Astrocyte (in vitro differentiated cells and primary cell): ENCODE measurements at regions not wholly inside any gene's neighbourhood (a gene's known extent, or its start where the extent isn't known, plus 50 kb on each side); places are given as distances from the start of the nearest gene placed in this dataset.
"Not testable (repeated sequence)": the region's sequence is repeated elsewhere in the genome, so short reads cannot be mapped to it uniquely, and the experiment has no call there.

Experiments used
- DNase-seq: peaks from one replicate; pipeline ENCODE4 v3.0.0-alpha.2; 2010; ENCODE audit warnings: low read depth
- FAIRE-seq: peaks from 2 replicates; lab custom pipeline; 2011; peaks lifted over from hg19 to GRCh38; lab: Jason Lieb, UNC
- H2AFZ ChIP-seq: 2 replicates; pipeline ENCODE4 v1.6.0; 2012; ENCODE audit warnings: low read depth, low read length, inconsistent platforms
- H3K27ac ChIP-seq: 2 replicates; pipeline ENCODE4 v1.5.1; 2011; ENCODE audit warnings: low read depth, low read length, inconsistent platforms
- H3K27me3 ChIP-seq: 2 replicates; pipeline ENCODE4 v1.6.0; 2011; ENCODE audit warnings: low read length, inconsistent platforms; ENCODE audit not compliant: insufficient read depth
- H3K36me3 ChIP-seq: 2 replicates; pipeline ENCODE4 v1.5.1; 2011; ENCODE audit warnings: low read length, inconsistent platforms; ENCODE audit not compliant: insufficient read depth
- H3K4me1 ChIP-seq: 2 replicates; pipeline ENCODE4 v1.5.1; 2011; ENCODE audit warnings: low read length, inconsistent platforms; ENCODE audit not compliant: insufficient read depth
- H3K4me2 ChIP-seq: 2 replicates; pipeline ENCODE4 v1.6.0; 2012; ENCODE audit warnings: low read length, inconsistent platforms
- H3K4me3 ChIP-seq: 2 replicates; pipeline ENCODE4 v1.5.1; 2011; ENCODE audit warnings: low read depth, mild to moderate bottlenecking, low read length, inconsistent platforms; ENCODE audit not compliant: insufficient read depth
- H3K79me2 ChIP-seq: 2 replicates; pipeline ENCODE4 v1.6.0; 2012; ENCODE audit warnings: mild to moderate bottlenecking, low read length, inconsistent platforms; ENCODE audit not compliant: insufficient read depth
- H3K9ac ChIP-seq: 2 replicates; pipeline ENCODE4 v1.6.0; 2012; ENCODE audit warnings: mild to moderate bottlenecking, low read length, inconsistent platforms
- H3K9me3 ChIP-seq: 2 replicates; pipeline ENCODE4 v1.5.1; 2012; ENCODE audit warnings: low read depth, mild to moderate bottlenecking, low read length, inconsistent platforms; ENCODE audit not compliant: insufficient read depth
- H4K20me1 ChIP-seq: 2 replicates; pipeline ENCODE4 v1.6.0; 2012; ENCODE audit warnings: low read length, inconsistent platforms; ENCODE audit not compliant: insufficient read depth
- H3K27ac Mint-ChIP-seq: one replicate; pipeline ENCODE4 v1.8.0; 2021; ENCODE audit warnings: mild to moderate bottlenecking, mixed read lengths; ENCODE audit not compliant: unreplicated experiment
- H3K27me3 Mint-ChIP-seq: one replicate; pipeline ENCODE4 v1.8.0; 2021; ENCODE audit warnings: low read depth, mixed read lengths; ENCODE audit not compliant: unreplicated experiment
- H3K36me3 Mint-ChIP-seq: one replicate; pipeline ENCODE4 v1.8.0; 2021; ENCODE audit warnings: low read depth, mixed read lengths; ENCODE audit not compliant: unreplicated experiment
- H3K4me1 Mint-ChIP-seq: one replicate; pipeline ENCODE4 v1.8.0; 2021; ENCODE audit warnings: low read depth, mixed read lengths; ENCODE audit not compliant: unreplicated experiment
- H3K4me3 Mint-ChIP-seq: one replicate; pipeline ENCODE4 v1.8.0; 2021; ENCODE audit warnings: mild to moderate bottlenecking, moderate library complexity, mixed read lengths; ENCODE audit not compliant: unreplicated experiment
- H3K9me3 Mint-ChIP-seq: one replicate; pipeline ENCODE4 v1.8.0; 2021; ENCODE audit warnings: mild to moderate bottlenecking, mixed read lengths; ENCODE audit not compliant: unreplicated experiment
- EZH2 ChIP-seq: IDR thresholded peaks from 2 replicates; pipeline ENCODE4 v1.6.1; 2012; ENCODE audit warnings: mild to moderate bottlenecking, low read length, inconsistent platforms; ENCODE audit not compliant: insufficient read depth
- TF ChIP-seq, protein P1 (sequence below): IDR thresholded peaks from 2 replicates; pipeline ENCODE4 v1.5.1; 2011; ENCODE audit warnings: low read depth, mild to moderate bottlenecking, inconsistent platforms, low read length, moderate library complexity; ENCODE audit not compliant: insufficient read depth

DNA sequence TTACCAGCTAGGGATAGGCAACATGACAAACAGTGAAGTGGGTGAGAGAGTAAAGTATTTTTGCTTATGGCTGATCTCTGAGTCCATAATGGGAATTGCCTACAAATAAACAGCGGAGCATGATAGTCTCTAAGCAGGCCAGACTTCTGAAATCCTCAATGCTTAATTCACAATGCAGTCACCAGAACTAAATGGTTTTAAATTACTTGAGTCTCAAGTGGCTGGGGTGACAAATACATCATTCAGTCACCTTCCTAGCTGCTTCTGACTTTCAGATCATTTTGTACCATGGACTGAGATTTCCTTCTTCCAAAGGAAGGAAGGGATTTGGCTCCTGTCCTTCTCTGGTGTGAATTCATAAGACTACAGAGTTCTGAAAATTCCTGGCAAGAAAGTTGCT, 82.8 kb upstream of the RMP24 start:
- Histone ChIP-seq H3K4me2 (no peak overlapping the region), H3K27ac (no peak overlapping the region), H3K79me2 (no peaks in the 10 kb centered on the region), H3K36me3 (no peaks in the 10 kb centered on the region), H3K9ac (no peak overlapping the region), H4K20me1 (no peaks in the 10 kb centered on the region), H2AFZ (no peak overlapping the region), H3K9me3 (no peaks in the 10 kb centered on the region), H3K27me3 (no peaks in the 10 kb centered on the region), H3K4me1 (no peaks in the 10 kb centered on the region), H3K4me3 (no peak overlapping the region)
- Mint-ChIP-seq H3K27me3 (peaks cover 11% of the 10 kb centered on the region), H3K27ac (no peak overlapping the region), H3K4me1 (no peaks in the 10 kb centered on the region), H3K4me3 (no peak overlapping the region), H3K9me3 (peaks cover 2% of the 10 kb centered on the region), H3K36me3 (no peaks in the 10 kb centered on the region)
- TF ChIP-seq, protein P1, sequence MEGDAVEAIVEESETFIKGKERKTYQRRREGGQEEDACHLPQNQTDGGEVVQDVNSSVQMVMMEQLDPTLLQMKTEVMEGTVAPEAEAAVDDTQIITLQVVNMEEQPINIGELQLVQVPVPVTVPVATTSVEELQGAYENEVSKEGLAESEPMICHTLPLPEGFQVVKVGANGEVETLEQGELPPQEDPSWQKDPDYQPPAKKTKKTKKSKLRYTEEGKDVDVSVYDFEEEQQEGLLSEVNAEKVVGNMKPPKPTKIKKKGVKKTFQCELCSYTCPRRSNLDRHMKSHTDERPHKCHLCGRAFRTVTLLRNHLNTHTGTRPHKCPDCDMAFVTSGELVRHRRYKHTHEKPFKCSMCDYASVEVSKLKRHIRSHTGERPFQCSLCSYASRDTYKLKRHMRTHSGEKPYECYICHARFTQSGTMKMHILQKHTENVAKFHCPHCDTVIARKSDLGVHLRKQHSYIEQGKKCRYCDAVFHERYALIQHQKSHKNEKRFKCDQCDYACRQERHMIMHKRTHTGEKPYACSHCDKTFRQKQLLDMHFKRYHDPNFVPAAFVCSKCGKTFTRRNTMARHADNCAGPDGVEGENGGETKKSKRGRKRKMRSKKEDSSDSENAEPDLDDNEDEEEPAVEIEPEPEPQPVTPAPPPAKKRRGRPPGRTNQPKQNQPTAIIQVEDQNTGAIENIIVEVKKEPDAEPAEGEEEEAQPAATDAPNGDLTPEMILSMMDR, result no peak
- no peak for TF ChIP-seq EZH2
- FAIRE-seq, result no peak
- no peak for DNase-seq

DNA sequence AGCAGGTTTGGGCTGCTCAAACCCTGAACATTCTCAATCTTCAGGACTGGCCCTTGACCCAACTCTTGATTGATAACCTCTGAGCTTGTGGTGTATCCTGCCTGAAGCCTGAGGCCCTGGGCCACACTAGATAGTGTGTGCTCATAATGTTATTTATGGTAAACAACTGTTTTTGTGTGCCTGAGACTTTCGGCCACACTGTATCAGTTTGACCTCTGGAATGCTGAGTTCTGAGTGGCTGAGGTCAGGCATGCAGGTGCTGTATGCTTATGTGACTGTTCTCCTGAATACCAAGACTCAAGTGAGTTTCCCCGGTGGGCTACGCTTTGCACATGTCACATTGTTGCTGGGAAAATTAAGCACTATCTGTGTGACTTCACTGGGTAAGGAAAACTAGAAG, 82.2 kb upstream of the RMP24 start:
- no peak for TF ChIP-seq EZH2
- TF ChIP-seq, protein P1, result no peak
- H3K79me2 ChIP-seq, result no peaks in the 10 kb centered on the region
- H2AFZ ChIP-seq, result no peak overlapping the region
- peaks cover 2% of the 10 kb centered on the region for H3K9me3 Mint-ChIP-seq
- no peak overlapping the region for H3K9ac ChIP-seq
- FAIRE-seq (no peak), DNase-seq (no peak)
- H3K4me3 ChIP-seq, result no peak overlapping the region
- no peaks in the 10 kb centered on the region for H3K36me3 ChIP-seq
- no peaks in the 10 kb centered on the region for H3K4me1 ChIP-seq
- H3K4me2 ChIP-seq, result no peak overlapping the region
- no peak overlapping the region for H3K27ac ChIP-seq
- H3K4me3 Mint-ChIP-seq, result no peak overlapping the region
- no peak overlapping the region for H3K27ac Mint-ChIP-seq
- no peaks in the 10 kb centered on the region for H3K36me3 Mint-ChIP-seq
- no peaks in the 10 kb centered on the region for H3K9me3 ChIP-seq
- H3K27me3 ChIP-seq, result no peaks in the 10 kb centered on the region
- H3K4me1 Mint-ChIP-seq, result no peaks in the 10 kb centered on the region
- no peaks in the 10 kb centered on the region for H4K20me1 ChIP-seq
- H3K27me3 Mint-ChIP-seq, result peaks cover 11% of the 10 kb centered on the region

DNA sequence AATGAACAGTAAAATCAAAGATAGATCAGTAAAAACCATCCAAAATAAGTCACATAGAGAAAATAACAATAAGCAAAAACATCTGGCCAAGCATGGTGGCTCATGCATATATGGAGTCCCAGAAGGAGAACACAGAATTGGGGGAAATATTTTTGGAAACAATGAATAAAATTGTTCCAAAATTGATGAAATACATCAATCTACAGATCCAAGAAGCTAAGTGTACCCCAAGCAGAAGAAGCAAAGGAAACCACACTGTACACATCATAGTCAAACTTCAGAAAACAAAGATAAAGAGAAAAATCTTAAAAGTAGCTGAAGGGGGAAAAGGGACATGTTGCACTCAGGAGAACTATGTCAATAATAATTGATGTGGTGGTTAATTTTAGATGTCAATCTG, 80.4 kb upstream of the RMP24 start:
- no peaks in the 10 kb centered on the region for H3K36me3 ChIP-seq
- TF ChIP-seq, protein P1, result no peak
- TF ChIP-seq EZH2, result no peak
- H3K4me3 ChIP-seq, result no peak overlapping the region
- H3K4me1 ChIP-seq, result no peaks in the 10 kb centered on the region
- Mint-ChIP-seq H3K4me1 (no peaks in the 10 kb centered on the region), H3K36me3 (no peaks in the 10 kb centered on the region), H3K9me3 (peaks cover 2% of the 10 kb centered on the region), H3K4me3 (no peak overlapping the region), H3K27ac (no peak overlapping the region), H3K27me3 (peaks cover 4% of the 10 kb centered on the region)
- no peaks in the 10 kb centered on the region for H3K79me2 ChIP-seq
- FAIRE-seq, result no peak
- no peak for DNase-seq
- H3K27ac ChIP-seq, result no peak overlapping the region
- H3K9me3 ChIP-seq, result no peaks in the 10 kb centered on the region
- H3K4me2 ChIP-seq, result no peak overlapping the region
- no peak overlapping the region for H2AFZ ChIP-seq
- H3K27me3 ChIP-seq, result no peaks in the 10 kb centered on the region
- H3K9ac ChIP-seq, result no peak overlapping the region
- no peaks in the 10 kb centered on the region for H4K20me1 ChIP-seq

DNA sequence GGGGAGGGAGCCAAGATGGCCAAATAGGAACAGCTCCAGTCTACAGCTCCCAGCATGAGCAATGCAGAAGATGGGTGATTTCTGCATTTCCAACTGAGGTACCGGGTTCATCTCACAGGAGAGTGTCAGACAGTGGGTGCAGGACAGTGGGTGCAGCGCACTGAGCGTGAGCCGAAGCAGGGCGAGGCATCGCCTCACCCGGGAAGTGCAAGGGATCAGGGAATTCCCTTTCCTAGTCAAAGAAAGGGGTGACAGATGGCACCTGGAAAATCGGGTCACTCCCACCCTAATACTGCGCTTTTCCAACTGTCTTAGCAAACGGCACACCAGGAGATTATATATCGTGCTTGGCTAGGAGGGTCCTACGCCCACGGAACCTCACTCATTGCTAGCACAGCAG, 75.0 kb upstream of the RMP24 start:
- H2AFZ ChIP-seq, H3K27ac ChIP-seq, H3K36me3 ChIP-seq, H3K27me3 Mint-ChIP-seq, DNase-seq, H3K4me2 ChIP-seq, H4K20me1 ChIP-seq, H3K4me3 Mint-ChIP-seq, H3K4me3 ChIP-seq, H3K79me2 ChIP-seq, H3K9me3 ChIP-seq, H3K9ac ChIP-seq, H3K9me3 Mint-ChIP-seq, H3K27me3 ChIP-seq, H3K36me3 Mint-ChIP-seq, H3K27ac Mint-ChIP-seq, H3K4me1 Mint-ChIP-seq, H3K4me1 ChIP-seq, FAIRE-seq: not testable (repeated sequence)
